Ovary (tissue), 7 donors: ENCODE measurements at regions not wholly inside any gene's neighbourhood (a gene's known extent, or its start where the extent isn't known, plus 50 kb on each side); places are given as distances from the start of the nearest gene placed in this dataset.

Source experiments
- DNase-seq, 5 donors: peaks; one replicate each; pipeline ENCODE4 v3.0.0-alpha.2; 2019 to 2020
- H3K27ac ChIP-seq, 2 donors: fragments of 200-600 bp; one replicate each; pipeline versions ENCODE4 v1.5.1 to v1.8.0; 2019 to 2022
- H3K27me3 ChIP-seq: fragments of 200-600 bp; one replicate; pipeline ENCODE4 v1.8.0; 2022
- H3K36me3 ChIP-seq: fragments of 200-600 bp; sonication (generic); one replicate; pipeline ENCODE4 v1.5.1; 2019
- H3K4me1 ChIP-seq: one replicate; pipeline ENCODE4 v1.8.1; 2013; ENCODE audit warnings: mild to moderate bottlenecking, moderate library complexity; ENCODE audit not compliant: insufficient read depth
- H3K4me3 ChIP-seq: fragments of 200-600 bp; sonication (generic); one replicate; pipeline ENCODE4 v1.5.1; 2017
- H3K9me3 ChIP-seq, 2 donors: fragments of 200-600 bp in 1 of 2; sonication (generic) in 1 of 2; one replicate each; pipeline versions ENCODE4 v1.5.1 to v1.8.1; 2013 to 2019; ENCODE audit warnings: mild to moderate bottlenecking in 1 of 2, moderate library complexity in 1 of 2
- CTCF ChIP-seq, 3 donors: fragments of 450-650 bp in 2 of 3; fragments of 200-600 bp in 1 of 3; IDR thresholded peaks; one replicate each; pipeline versions ENCODE4 v1.5.1 to v1.8.0; 2016 to 2022; ENCODE audit warnings: antibody characterized with exemption in 3 of 3, mild to moderate bottlenecking in 1 of 3
- EP300 ChIP-seq: sonication (generic); formaldehyde crosslinking; IDR thresholded peaks from one replicate; pipeline ENCODE4 v1.6.1; 2017; ENCODE audit warnings: antibody characterized with exemption
- POLR2A ChIP-seq: fragments of 450-650 bp; IDR thresholded peaks from one replicate; pipeline ENCODE4 v1.6.1; 2017; ENCODE audit warnings: antibody characterized with exemption, mild to moderate bottlenecking, moderate library complexity
- WGBS, 3 donors: extraction: QIAGEN DNeasy Blood & Tissue Kit in 1 of 3; methylation state at CpG; one replicate each; pipeline versions ENCODE4 v1.1.5 to v1.1.7; 2013 to 2017; 5-methylcytosine and 5-hydroxymethylcytosine counted together
- intact Hi-C, 4 donors: fragments of 100-400 bp; cut with DNase I; formaldehyde crosslinking; loops; one replicate each; pipeline versions ENCODE4 v1.11.0 to v1.15.1; 2022 to 2023
- donor health status: DM: no; HTN: no; CAD: no; lungs with moderate emphysema.
- donor health status: DM: no; HTN: no; CAD: no.
- donor health status: Bipolar disorder and iron deficiency.
- donor health status: DM: no; HTN: no; CAD: no.
- donor health status: DM: yes; HTN: yes; CAD: no.

- H3K9me3 ChIP-seq = peaks cover 0 to 5% of the 10 kb centered on the region in 2 donors
- H3K4me3 ChIP-seq = no peak overlapping the region
- no peak for DNase-seq
- H3K4me1 ChIP-seq = no peaks in the 10 kb centered on the region
- H3K36me3 ChIP-seq = no peaks in the 10 kb centered on the region
- 9 to 23% (median 12%) methylated on average over 2 of the region's 2 CpGs for WGBS, 3 donors
- H3K27me3 ChIP-seq = no peaks in the 10 kb centered on the region
- TF ChIP-seq POLR2A = no peak
- intact Hi-C loops = no loop called here
- H3K27ac ChIP-seq = no peak overlapping the region
These were observed 151.0 kb downstream of the HTR1A start for GRCh38 chr5:63811286-63811685.

- WGBS, 3 donors = 57 to 73% (median 71%) methylated on average over 1 of the region's 1 CpG
- Histone ChIP-seq H3K36me3 (no peaks in the 10 kb centered on the region), H3K4me1 (no peaks in the 10 kb centered on the region), H3K27ac (no peak overlapping the region), H3K4me3 (no peak overlapping the region), H3K9me3 (no peaks in the 10 kb centered on the region), H3K27me3 (no peaks in the 10 kb centered on the region)
- intact Hi-C loops = no loop called here
- no peak for TF ChIP-seq EP300
- DNase-seq = no peak
These were observed 157.1 kb downstream of the HTR1A start for GRCh38 chr5:63805151-63805550.

GRCh38 chr5:63803165-63803564 lies 159.1 kb downstream of the HTR1A start:
- intact Hi-C loops = no loop called here
- Histone ChIP-seq H3K4me1 (no peaks in the 10 kb centered on the region), H3K9me3 (no peaks in the 10 kb centered on the region), H3K36me3 (no peaks in the 10 kb centered on the region), H3K27ac (no peak overlapping the region), H3K4me3 (no peak overlapping the region), H3K27me3 (no peaks in the 10 kb centered on the region)
- DNase-seq = no peak
- 68 to 84% (median 77%) methylated on average over 1 of the region's 1 CpG for WGBS, 3 donors
- TF ChIP-seq POLR2A (no peak), EP300 (no peak), CTCF (IDR thresholded peaks at IDR 0.05) (no peak)

GRCh38 chr5:63794979-63795378 lies 167.3 kb downstream of the HTR1A start:
- intact Hi-C loops = no loop called here
- H3K27me3 ChIP-seq = no peaks in the 10 kb centered on the region
- no peak for TF ChIP-seq POLR2A
- no peak for TF ChIP-seq CTCF (IDR thresholded peaks at IDR 0.05)
- no peak for TF ChIP-seq EP300
- no peaks in the 10 kb centered on the region for H3K9me3 ChIP-seq
- H3K36me3 ChIP-seq = no peaks in the 10 kb centered on the region
- no peak overlapping the region for H3K27ac ChIP-seq
- no peaks in the 10 kb centered on the region for H3K4me1 ChIP-seq
- WGBS, 3 donors = 77 to 81% (median 80%) methylated on average over 2 of the region's 2 CpGs
- DNase-seq = no peak
- no peak overlapping the region for H3K4me3 ChIP-seq

- H3K4me1 ChIP-seq = no peaks in the 10 kb centered on the region
- DNase-seq = no peak
- no peaks in the 10 kb centered on the region for H3K9me3 ChIP-seq
- intact Hi-C loops = no loop called here
- H3K4me3 ChIP-seq = no peak overlapping the region
- no peak overlapping the region for H3K27ac ChIP-seq
- no peak for TF ChIP-seq CTCF (IDR thresholded peaks at IDR 0.05)
- no peak for TF ChIP-seq EP300
- no peak for TF ChIP-seq POLR2A
- H3K36me3 ChIP-seq = no peaks in the 10 kb centered on the region
- no peaks in the 10 kb centered on the region for H3K27me3 ChIP-seq
These were observed 167.9 kb downstream of the HTR1A start for GRCh38 chr5:63794296-63794695.

GRCh38 chr5:63774939-63775338 lies 187.3 kb downstream of the HTR1A start:
- Histone ChIP-seq H3K27ac (no peak overlapping the region), H3K27me3 (no peaks in the 10 kb centered on the region), H3K36me3 (no peaks in the 10 kb centered on the region), H3K4me1 (no peaks in the 10 kb centered on the region), H3K4me3 (no peak overlapping the region), H3K9me3 (no peaks in the 10 kb centered on the region)
- intact Hi-C loops = no loop called here
- WGBS, 3 donors = 96 to 98% (median 98%) methylated on average over 1 of the region's 1 CpG
- DNase-seq = no peak
- TF ChIP-seq EP300 (no peak), POLR2A (no peak), CTCF (IDR thresholded peaks at IDR 0.05) (no peak)
